ENCODE measurements at regions not wholly inside any gene's neighbourhood (a gene's known extent, or its start where the extent isn't known, plus 50 kb on each side); places are given as distances from the start of the nearest gene placed in this dataset.

- TF ChIP-seq CTCF (IDR thresholded peaks at IDR 0.05) (no peak), POLR2AphosphoS5 (IDR thresholded peaks at IDR 0.05) (no peak), EP300 (IDR thresholded peaks at IDR 0.05) (no peak), POLR2A (IDR thresholded peaks at IDR 0.05) (no peak)
- no peak for DNase-seq
- Histone ChIP-seq H3K27me3 (no peaks in the 10 kb centered on the region), H3K27ac (no peak overlapping the region), H3K4me1 (peaks cover 0 to 28% (median 12%) of the 10 kb centered on the region in 4 donors), H3K36me3 (no peaks in the 10 kb centered on the region), H3K9me3 (no peaks in the 10 kb centered on the region), H3K4me3 (no peak overlapping the region)
- WGBS, 2 donors, result 38 to 80% methylated on average over 1 of the region's 1 CpG
- intact Hi-C loops (cut with DNase I), result no loop called here
Observed at GRCh38 chr3:145902166-145902565, 258.8 kb downstream of the PLOD2 start.

DNA sequence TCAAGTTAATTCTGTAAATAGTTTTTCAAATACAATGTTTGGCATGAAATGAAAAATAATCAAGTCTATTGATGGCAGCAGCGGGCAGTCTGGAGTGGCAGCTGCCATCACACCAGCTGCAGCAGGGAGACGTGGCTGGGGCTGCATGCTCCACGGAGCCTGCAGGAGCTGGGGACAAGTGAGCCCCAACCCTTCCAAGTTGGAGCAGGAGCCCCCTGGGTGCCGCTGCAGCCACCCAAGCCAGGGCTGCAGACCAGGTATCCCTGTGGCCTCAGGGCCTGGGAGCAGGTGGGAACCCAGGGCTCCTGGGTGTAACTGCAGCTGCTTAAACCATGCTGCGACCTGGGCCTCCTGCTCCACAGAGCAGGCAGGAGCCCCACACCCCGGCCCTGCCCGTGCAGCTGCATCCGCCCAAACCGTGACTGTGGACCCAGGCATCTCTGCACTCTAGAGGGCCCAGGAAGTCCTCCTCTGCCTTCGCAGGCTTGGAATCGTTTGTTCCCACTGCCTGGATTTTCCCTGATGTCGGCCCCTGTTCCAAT lies 257.4 kb downstream of the PLOD2 start:
- no peak overlapping the region for H3K4me3 ChIP-seq
- DNase-seq, result no peak
- H3K27ac ChIP-seq, result no peak overlapping the region
- peaks cover 0 to 18% (median 12%) of the 10 kb centered on the region in 4 donors for H3K4me1 ChIP-seq
- no peaks in the 10 kb centered on the region for H3K36me3 ChIP-seq
- TF ChIP-seq CTCF (IDR thresholded peaks at IDR 0.05) (no peak), EP300 (IDR thresholded peaks at IDR 0.05) (no peak)
- WGBS, 2 donors, result 82 to 87% methylated on average over 12 of the region's 12 CpGs
- no peaks in the 10 kb centered on the region for H3K27me3 ChIP-seq
- no peaks in the 10 kb centered on the region for H3K9me3 ChIP-seq
- intact Hi-C loops (cut with DNase I), result no loop called here

- TF ChIP-seq CTCF (IDR thresholded peaks at IDR 0.05), result no peak
- no peak for TF ChIP-seq POLR2AphosphoS5 (IDR thresholded peaks at IDR 0.05)
- TF ChIP-seq EP300 (IDR thresholded peaks at IDR 0.05), result no peak
- no peak for TF ChIP-seq POLR2A (IDR thresholded peaks at IDR 0.05)
- peaks cover 0 to 17% (median 8%) of the 10 kb centered on the region in 4 donors for H3K4me1 ChIP-seq
- WGBS, 2 donors, result 88 to 92% methylated on average over 7 of the region's 7 CpGs
- H3K9me3 ChIP-seq, result no peaks in the 10 kb centered on the region
- H3K27me3 ChIP-seq, result no peaks in the 10 kb centered on the region
- H3K27ac ChIP-seq, result no peak overlapping the region
- DNase-seq, result no peak
- no peaks in the 10 kb centered on the region for H3K36me3 ChIP-seq
- no peak overlapping the region for H3K4me3 ChIP-seq
- intact Hi-C loops (cut with DNase I), result no loop called here
Observed at GRCh38 chr3:145904138-145904537, 256.8 kb downstream of the PLOD2 start.

DNA sequence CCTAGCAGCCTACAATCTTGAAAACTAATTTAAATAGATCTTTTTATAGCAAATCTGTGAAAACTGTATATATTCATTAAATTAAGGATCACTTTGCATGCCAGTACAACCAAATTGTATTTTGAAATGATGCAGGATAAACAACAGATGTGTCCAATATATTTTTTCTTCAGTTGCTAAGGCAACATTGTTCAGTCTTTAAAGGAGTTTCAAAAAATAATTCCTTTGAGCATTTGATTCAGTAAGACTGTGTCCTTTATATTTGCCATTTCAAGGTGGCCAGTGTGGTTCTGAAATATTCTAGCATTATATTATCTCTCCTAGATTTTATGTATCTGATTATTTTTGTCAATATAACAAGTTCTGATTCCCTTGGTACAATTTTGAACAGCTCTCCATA lies 254.7 kb downstream of the PLOD2 start:
- Histone ChIP-seq H3K27me3 (no peaks in the 10 kb centered on the region), H3K9me3 (no peaks in the 10 kb centered on the region)
- intact Hi-C loops (cut with DNase I), result no loop called here

DNA sequence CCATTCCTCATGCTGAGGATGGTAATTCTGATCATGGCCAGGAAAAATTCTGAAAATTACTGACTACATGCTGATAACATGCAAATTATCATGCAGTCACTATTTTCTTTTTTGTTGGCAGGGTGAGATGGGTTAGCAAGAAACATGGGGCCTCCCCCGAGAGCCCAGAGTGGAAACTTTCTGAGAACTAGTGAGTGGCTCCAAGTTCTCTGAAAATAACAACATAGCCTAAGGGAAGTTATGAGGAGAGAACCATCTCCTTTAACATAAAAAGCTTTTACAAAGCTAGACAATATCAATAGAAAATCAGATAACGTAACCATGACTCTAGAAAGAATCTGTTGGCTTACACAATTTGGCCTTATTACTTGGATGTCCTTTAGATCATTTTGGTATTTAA lies 254.2 kb downstream of the PLOD2 start:
- DNase-seq, result no peak
- H3K27ac ChIP-seq, result no peak overlapping the region
- no peaks in the 10 kb centered on the region for H3K27me3 ChIP-seq
- H3K4me3 ChIP-seq, result no peak overlapping the region
- TF ChIP-seq CTCF (IDR thresholded peaks at IDR 0.05) (no peak), POLR2AphosphoS5 (IDR thresholded peaks at IDR 0.05) (no peak), EP300 (IDR thresholded peaks at IDR 0.05) (no peak), POLR2A (IDR thresholded peaks at IDR 0.05) (no peak)
- H3K9me3 ChIP-seq, result no peaks in the 10 kb centered on the region
- H3K36me3 ChIP-seq, result no peaks in the 10 kb centered on the region
- H3K4me1 ChIP-seq, result peaks cover 0 to 10% (median 3%) of the 10 kb centered on the region in 4 donors
- intact Hi-C loops (cut with DNase I), result no loop called here
- 83% methylated on average over 2 of the region's 2 CpGs for WGBS, 2 donors

More for the DNA sequence above, 254.7 kb downstream of the PLOD2 start:
- Histone ChIP-seq H3K4me1 (peaks cover 0 to 10% (median 3%) of the 10 kb centered on the region in 4 donors), H3K4me3 (no peak overlapping the region), H3K36me3 (no peaks in the 10 kb centered on the region), H3K27ac (no peak overlapping the region)
- TF ChIP-seq EP300 (IDR thresholded peaks at IDR 0.05), result no peak
- no peak for DNase-seq

Data from sigmoid colon (tissue), 6 donors.